ENCODE measurements at regions not wholly inside any gene's neighbourhood (a gene's known extent, or its start where the extent isn't known, plus 50 kb on each side); places are given as distances from the start of the nearest gene placed in this dataset.

- no peak for FAIRE-seq
- no peak for TF ChIP-seq POLR2A (IDR thresholded peaks at IDR 0.05; ENCODE audit: low read depth, low read length)
- TF ChIP-seq PAX5 (IDR thresholded peaks at IDR 0.05; ENCODE audit: insufficient read depth, low read length, severe bottlenecking): no peak
- no peak for TF ChIP-seq POU2F2 (IDR thresholded peaks at IDR 0.05; ENCODE audit: low read depth, low read length)
- TF ChIP-seq TAF1 (IDR thresholded peaks at IDR 0.05; ENCODE audit: low read depth, low read length): no peak
- TF ChIP-seq SPI1 (IDR thresholded peaks at IDR 0.05; ENCODE audit: low read depth, low read length): no peak
- TF ChIP-seq POLR2AphosphoS5 (IDR thresholded peaks at IDR 0.05; ENCODE audit: low read depth, low read length): no peak
- DNase-seq (ENCODE audit: insufficient read length, low spot score): no peak
Measured at GRCh38 chr12:30251546-30251945, 444.1 kb downstream of the IPO8 start.

- DNase-seq (ENCODE audit: insufficient read length, low spot score): no peak
- TF ChIP-seq POU2F2 (IDR thresholded peaks at IDR 0.05; ENCODE audit: low read depth, low read length) (no peak), SPI1 (IDR thresholded peaks at IDR 0.05; ENCODE audit: low read depth, low read length) (no peak), PAX5 (IDR thresholded peaks at IDR 0.05; ENCODE audit: insufficient read depth, low read length, severe bottlenecking) (no peak), POLR2A (IDR thresholded peaks at IDR 0.05; ENCODE audit: low read depth, low read length) (no peak), POLR2AphosphoS5 (IDR thresholded peaks at IDR 0.05; ENCODE audit: low read depth, low read length) (no peak), TAF1 (IDR thresholded peaks at IDR 0.05; ENCODE audit: low read depth, low read length) (no peak)
- no peak for FAIRE-seq
Measured at GRCh38 chr12:30243426-30243825, 452.2 kb downstream of the IPO8 start.

GRCh38 chr12:30219047-30219446 is 435.3 kb upstream of the TMTC1 start:
- TF ChIP-seq POU2F2 (IDR thresholded peaks at IDR 0.05; ENCODE audit: low read depth, low read length) (no peak), POLR2A (IDR thresholded peaks at IDR 0.05; ENCODE audit: low read depth, low read length) (no peak), TAF1 (IDR thresholded peaks at IDR 0.05; ENCODE audit: low read depth, low read length) (no peak)
- FAIRE-seq (no peak), DNase-seq (ENCODE audit: insufficient read length, low spot score) (no peak)

GRCh38 chr12:30218073-30218472 is 434.3 kb upstream of the TMTC1 start:
- no peak for TF ChIP-seq SPI1 (IDR thresholded peaks at IDR 0.05; ENCODE audit: low read depth, low read length)
- TF ChIP-seq TAF1 (IDR thresholded peaks at IDR 0.05; ENCODE audit: low read depth, low read length): no peak
- FAIRE-seq (no peak), DNase-seq (ENCODE audit: insufficient read length, low spot score) (no peak)

GRCh38 chr12:30213166-30213565 is 429.4 kb upstream of the TMTC1 start:
- FAIRE-seq: no peak
- no peak for DNase-seq (ENCODE audit: insufficient read length, low spot score)
- no peak for TF ChIP-seq POU2F2 (IDR thresholded peaks at IDR 0.05; ENCODE audit: low read depth, low read length)
- no peak for TF ChIP-seq PAX5 (IDR thresholded peaks at IDR 0.05; ENCODE audit: insufficient read depth, low read length, severe bottlenecking)
- no peak for TF ChIP-seq TAF1 (IDR thresholded peaks at IDR 0.05; ENCODE audit: low read depth, low read length)
- no peak for TF ChIP-seq SPI1 (IDR thresholded peaks at IDR 0.05; ENCODE audit: low read depth, low read length)
- TF ChIP-seq POLR2AphosphoS5 (IDR thresholded peaks at IDR 0.05; ENCODE audit: low read depth, low read length): no peak
- TF ChIP-seq POLR2A (IDR thresholded peaks at IDR 0.05; ENCODE audit: low read depth, low read length): no peak

- no peak for FAIRE-seq
- no peak for TF ChIP-seq SPI1 (IDR thresholded peaks at IDR 0.05; ENCODE audit: low read depth, low read length)
- TF ChIP-seq POU2F2 (IDR thresholded peaks at IDR 0.05; ENCODE audit: low read depth, low read length): no peak
- TF ChIP-seq POLR2A (IDR thresholded peaks at IDR 0.05; ENCODE audit: low read depth, low read length): no peak
- no peak for TF ChIP-seq POLR2AphosphoS5 (IDR thresholded peaks at IDR 0.05; ENCODE audit: low read depth, low read length)
- DNase-seq (ENCODE audit: insufficient read length, low spot score): no peak
Measured at GRCh38 chr12:30211743-30212142, 428.0 kb upstream of the TMTC1 start.

GRCh38 chr12:30203981-30204380 is 420.2 kb upstream of the TMTC1 start:
- no peak for DNase-seq (ENCODE audit: insufficient read length, low spot score)
- TF ChIP-seq PAX5 (IDR thresholded peaks at IDR 0.05; ENCODE audit: insufficient read depth, low read length, severe bottlenecking) (no peak), SPI1 (IDR thresholded peaks at IDR 0.05; ENCODE audit: low read depth, low read length) (no peak), TAF1 (IDR thresholded peaks at IDR 0.05; ENCODE audit: low read depth, low read length) (no peak), POU2F2 (IDR thresholded peaks at IDR 0.05; ENCODE audit: low read depth, low read length) (no peak), POLR2A (IDR thresholded peaks at IDR 0.05; ENCODE audit: low read depth, low read length) (no peak), POLR2AphosphoS5 (IDR thresholded peaks at IDR 0.05; ENCODE audit: low read depth, low read length) (no peak)
- FAIRE-seq: no peak

- FAIRE-seq: no peak
Measured at GRCh38 chr12:30202521-30203254, 418.9 kb upstream of the TMTC1 start.

GRCh38 chr12:30201301-30202160 is 417.8 kb upstream of the TMTC1 start:
- no peak for DNase-seq (ENCODE audit: insufficient read length, low spot score)
- no peak for TF ChIP-seq POU2F2 (IDR thresholded peaks at IDR 0.05; ENCODE audit: low read depth, low read length)
- no peak for TF ChIP-seq POLR2A (IDR thresholded peaks at IDR 0.05; ENCODE audit: low read depth, low read length)
- no peak for TF ChIP-seq PAX5 (IDR thresholded peaks at IDR 0.05; ENCODE audit: insufficient read depth, low read length, severe bottlenecking)
- no peak for TF ChIP-seq POLR2AphosphoS5 (IDR thresholded peaks at IDR 0.05; ENCODE audit: low read depth, low read length)
- no peak for TF ChIP-seq TAF1 (IDR thresholded peaks at IDR 0.05; ENCODE audit: low read depth, low read length)
- no peak for TF ChIP-seq SPI1 (IDR thresholded peaks at IDR 0.05; ENCODE audit: low read depth, low read length)

More at GRCh38 chr12:30202521-30203254, 418.9 kb upstream of the TMTC1 start:
- DNase-seq (ENCODE audit: insufficient read length, low spot score): no peak
- TF ChIP-seq TAF1 (IDR thresholded peaks at IDR 0.05; ENCODE audit: low read depth, low read length) (no peak), POU2F2 (IDR thresholded peaks at IDR 0.05; ENCODE audit: low read depth, low read length) (no peak), SPI1 (IDR thresholded peaks at IDR 0.05; ENCODE audit: low read depth, low read length) (no peak)

GRCh38 chr12:30200864-30201263 is 417.1 kb upstream of the TMTC1 start:
- DNase-seq (ENCODE audit: insufficient read length, low spot score): no peak
- FAIRE-seq: no peak

More at GRCh38 chr12:30201301-30202160, 417.8 kb upstream of the TMTC1 start:
- no peak for FAIRE-seq

More at GRCh38 chr12:30200864-30201263, 417.1 kb upstream of the TMTC1 start:
- TF ChIP-seq POLR2AphosphoS5 (IDR thresholded peaks at IDR 0.05; ENCODE audit: low read depth, low read length) (no peak), SPI1 (IDR thresholded peaks at IDR 0.05; ENCODE audit: low read depth, low read length) (no peak), POU2F2 (IDR thresholded peaks at IDR 0.05; ENCODE audit: low read depth, low read length) (no peak), TAF1 (IDR thresholded peaks at IDR 0.05; ENCODE audit: low read depth, low read length) (no peak), PAX5 (IDR thresholded peaks at IDR 0.05; ENCODE audit: insufficient read depth, low read length, severe bottlenecking) (no peak), POLR2A (IDR thresholded peaks at IDR 0.05; ENCODE audit: low read depth, low read length) (no peak)

Data from GM12891 (cell line).